ENCODE measurements at regions not wholly inside any gene's neighbourhood (a gene's known extent, or its start where the extent isn't known, plus 50 kb on each side); places are given as distances from the start of the nearest gene placed in this dataset.

DNA sequence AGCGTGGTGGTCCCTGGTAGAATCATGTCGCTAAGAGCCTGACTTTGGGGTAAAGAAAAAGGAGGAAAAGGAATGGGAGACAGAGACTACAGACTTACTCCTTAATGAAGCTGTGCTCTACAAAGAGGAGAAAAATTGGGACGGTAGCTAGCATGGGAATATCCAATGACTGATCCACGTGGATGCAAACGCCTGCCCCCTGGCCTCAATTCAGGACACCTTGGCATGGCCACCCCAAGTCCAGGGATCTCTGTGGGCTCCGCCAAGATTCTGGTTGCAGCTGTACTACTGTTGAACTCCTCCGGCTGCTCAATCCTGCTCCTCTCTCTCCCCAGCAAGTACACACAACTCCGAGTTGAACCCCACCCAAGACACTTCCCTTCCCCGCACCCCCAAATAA lies 70.5 kb upstream of the DIO3 start:
- no peak for TF ChIP-seq POLR2A (IDR thresholded peaks at IDR 0.05; ENCODE audit: low read depth, low read length)
- no peak for FAIRE-seq
- no peak for DNase-seq (ENCODE audit: insufficient read length, low spot score)

GRCh38 chr14:101491841-101492240 lies 69.5 kb upstream of the DIO3 start:
- no peak for FAIRE-seq
- TF ChIP-seq POLR2A (IDR thresholded peaks at IDR 0.05; ENCODE audit: low read depth, low read length), result no peak
- no peak for DNase-seq (ENCODE audit: insufficient read length, low spot score)

GRCh38 chr14:101492716-101493115 lies 68.6 kb upstream of the DIO3 start:
- TF ChIP-seq POLR2A (IDR thresholded peaks at IDR 0.05; ENCODE audit: low read depth, low read length), result no peak
- DNase-seq (ENCODE audit: insufficient read length, low spot score) (no peak), FAIRE-seq (no peak)

- DNase-seq (ENCODE audit: insufficient read length, low spot score) (no peak), FAIRE-seq (no peak)
- TF ChIP-seq POLR2A (IDR thresholded peaks at IDR 0.05; ENCODE audit: low read depth, low read length), result no peak
Measured at GRCh38 chr14:101494826-101495225, 66.5 kb upstream of the DIO3 start.

- DNase-seq (ENCODE audit: insufficient read length, low spot score) (no peak), FAIRE-seq (no peak)
- no peak for TF ChIP-seq POLR2A (IDR thresholded peaks at IDR 0.05; ENCODE audit: low read depth, low read length)
Measured at GRCh38 chr14:101495284-101495683, 66.0 kb upstream of the DIO3 start.

GRCh38 chr14:101495827-101496775 lies 65.2 kb upstream of the DIO3 start:
- FAIRE-seq (no peak), DNase-seq (ENCODE audit: insufficient read length, low spot score) (no peak)
- TF ChIP-seq POLR2A (IDR thresholded peaks at IDR 0.05; ENCODE audit: low read depth, low read length), result no peak

GRCh38 chr14:101496776-101497683 lies 64.3 kb upstream of the DIO3 start:
- TF ChIP-seq POLR2A (IDR thresholded peaks at IDR 0.05; ENCODE audit: low read depth, low read length), result no peak

DNA sequence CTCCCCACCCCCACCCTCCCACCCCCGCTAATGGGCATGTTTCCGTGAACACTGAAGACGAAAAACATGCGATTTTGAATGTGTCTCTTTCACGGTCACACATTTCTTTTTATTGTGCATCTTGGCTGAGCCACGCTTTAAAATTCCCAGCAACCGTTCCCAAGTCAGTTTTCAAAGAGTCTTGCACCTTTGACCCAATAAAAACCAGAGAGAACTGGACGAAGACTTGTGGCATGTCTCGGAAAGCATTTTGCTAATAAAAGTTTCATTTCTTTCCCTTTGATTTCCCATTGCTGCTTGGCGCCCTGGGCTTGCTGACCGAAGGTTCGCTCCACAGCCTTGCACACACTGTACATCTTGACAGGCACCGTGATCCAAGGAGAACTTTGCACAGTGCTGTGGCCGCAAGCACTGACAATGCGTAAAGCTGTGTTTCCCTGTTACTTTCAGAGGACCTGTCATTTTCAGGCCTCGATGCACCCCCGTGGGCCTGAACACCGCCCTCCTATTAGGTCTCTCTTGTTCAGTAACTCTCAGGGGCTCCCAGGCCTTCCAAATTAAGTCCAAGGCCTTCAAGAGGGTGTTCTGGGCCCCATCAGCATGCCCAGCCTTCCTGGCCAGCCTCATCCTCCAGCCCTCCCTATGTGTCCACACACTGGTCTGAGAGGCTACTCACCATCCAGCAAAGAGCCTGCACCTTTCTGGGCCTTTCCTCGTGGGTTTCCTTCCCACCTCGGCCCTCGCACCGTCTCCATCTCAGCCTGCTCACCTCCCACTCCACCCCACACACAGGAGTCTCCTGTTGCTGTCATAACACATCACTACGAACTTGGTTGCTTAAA lies 63.4 kb upstream of the DIO3 start:
- FAIRE-seq (no peak), DNase-seq (ENCODE audit: insufficient read length, low spot score) (no peak)
- no peak for TF ChIP-seq POLR2A (IDR thresholded peaks at IDR 0.05; ENCODE audit: low read depth, low read length)

More at GRCh38 chr14:101496776-101497683, 64.3 kb upstream of the DIO3 start:
- FAIRE-seq, result no peak
- no peak for DNase-seq (ENCODE audit: insufficient read length, low spot score)

DNA sequence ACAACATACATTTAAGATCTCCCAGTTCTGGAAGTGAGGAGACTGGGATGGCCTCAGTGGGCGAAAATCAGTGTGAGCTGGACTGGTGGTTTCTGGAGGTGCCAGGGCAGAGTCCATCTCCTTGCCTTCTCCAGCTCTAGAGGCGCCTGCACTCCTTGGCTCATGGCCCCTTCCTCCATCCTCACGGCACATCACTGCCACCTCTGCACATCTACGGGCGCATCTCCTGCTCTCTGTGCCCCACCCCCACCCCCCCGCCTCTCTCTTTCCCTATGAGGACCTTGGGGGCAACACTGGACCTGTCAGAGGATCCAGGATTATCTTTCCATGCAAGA lies 62.8 kb upstream of the DIO3 start:
- DNase-seq (ENCODE audit: insufficient read length, low spot score) (no peak), FAIRE-seq (no peak)
- TF ChIP-seq POLR2A (IDR thresholded peaks at IDR 0.05; ENCODE audit: low read depth, low read length), result no peak

- TF ChIP-seq POLR2A (IDR thresholded peaks at IDR 0.05; ENCODE audit: low read depth, low read length), result no peak
- no peak for DNase-seq (ENCODE audit: insufficient read length, low spot score)
- FAIRE-seq, result no peak
Measured at GRCh38 chr14:101499080-101499479, 62.2 kb upstream of the DIO3 start.

DNA sequence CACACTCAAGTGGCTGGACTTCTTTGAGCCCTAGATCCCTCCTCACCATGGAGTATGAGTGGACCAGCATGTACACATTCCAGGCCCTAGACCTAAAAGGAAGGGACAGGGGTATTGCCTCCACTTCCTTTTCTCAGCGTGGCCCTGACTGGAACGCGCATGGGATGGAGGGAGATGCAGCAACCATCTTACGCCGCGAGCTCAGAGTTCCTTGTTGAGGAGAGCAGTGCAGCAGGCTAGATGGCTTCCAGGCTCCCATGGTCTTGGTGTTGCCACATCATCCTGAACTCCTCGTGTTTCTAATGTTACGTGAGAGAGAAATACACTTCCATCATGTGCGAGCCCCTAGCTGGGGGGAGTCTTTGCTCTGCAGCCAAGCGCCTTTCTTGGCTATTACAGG lies 61.8 kb upstream of the DIO3 start:
- TF ChIP-seq POLR2A (IDR thresholded peaks at IDR 0.05; ENCODE audit: low read depth, low read length), result no peak
- FAIRE-seq (no peak), DNase-seq (ENCODE audit: insufficient read length, low spot score) (no peak)

GRCh38 chr14:101500061-101500460 lies 61.2 kb upstream of the DIO3 start:
- DNase-seq (ENCODE audit: insufficient read length, low spot score) (no peak), FAIRE-seq (no peak)
- TF ChIP-seq POLR2A (IDR thresholded peaks at IDR 0.05; ENCODE audit: low read depth, low read length), result no peak

- no peak for FAIRE-seq
- no peak for TF ChIP-seq POLR2A (IDR thresholded peaks at IDR 0.05; ENCODE audit: low read depth, low read length)
- DNase-seq (ENCODE audit: insufficient read length, low spot score), result no peak
Measured at GRCh38 chr14:101500681-101501080, 60.6 kb upstream of the DIO3 start.

DNA sequence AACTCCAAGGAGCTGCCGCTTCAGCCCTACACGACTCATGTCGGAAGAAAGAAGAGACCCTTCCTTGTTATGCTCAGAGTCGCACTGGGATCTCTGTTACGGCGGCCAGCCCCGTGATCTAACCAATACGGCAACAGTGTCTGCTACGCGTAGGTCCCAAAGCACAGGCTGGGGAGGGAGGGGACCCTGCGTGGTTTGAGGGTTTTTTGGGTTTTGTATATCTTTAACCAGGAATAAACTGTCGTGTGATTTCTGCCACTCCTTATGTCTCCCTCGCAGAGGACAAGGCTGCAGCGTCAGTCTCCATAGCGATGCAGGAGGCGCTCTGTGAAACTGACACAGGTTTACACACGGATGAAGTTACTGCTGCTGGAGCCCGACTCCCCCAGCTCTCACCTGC lies 60.0 kb upstream of the DIO3 start:
- TF ChIP-seq POLR2A (IDR thresholded peaks at IDR 0.05; ENCODE audit: low read depth, low read length), result no peak
- DNase-seq (ENCODE audit: insufficient read length, low spot score) (no peak), FAIRE-seq (no peak)
